Glomerular endothelial cell (primary cell): ENCODE measurements at regions not wholly inside any gene's neighbourhood (a gene's known extent, or its start where the extent isn't known, plus 50 kb on each side); places are given as distances from the start of the nearest gene placed in this dataset.

Experiments used
- DNase-seq: peaks from one replicate; pipeline ENCODE4 v3.0.0-alpha.2; 2011; ENCODE audit warnings: low read depth, low spot score; ENCODE audit errors: extremely low read depth

GRCh38 chr16:73547552-73548403 lies 499.9 kb upstream of the ZFHX3 start:
- no peak for DNase-seq

- DNase-seq, result no peak
These were observed 498.5 kb upstream of the ZFHX3 start for GRCh38 chr16:73546341-73546845.

DNA sequence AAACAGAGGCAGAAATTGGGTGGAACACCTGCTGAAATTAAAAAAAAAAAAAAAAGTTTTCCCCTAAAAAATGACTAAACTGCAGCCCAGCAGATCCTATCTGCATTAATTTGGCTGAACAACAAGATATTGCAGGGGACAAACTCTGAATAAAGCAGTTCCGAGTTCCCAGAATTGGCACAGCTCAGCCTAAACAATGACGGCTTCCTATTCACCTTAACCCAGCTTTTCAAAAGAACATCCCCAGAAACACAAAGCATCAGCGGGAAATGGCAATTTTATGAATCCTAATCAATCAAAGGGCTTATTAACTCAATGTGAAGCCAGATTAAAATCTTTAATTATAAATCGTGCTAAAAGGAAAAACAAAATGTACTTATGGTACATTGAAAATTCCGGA lies 497.8 kb upstream of the ZFHX3 start:
- DNase-seq, result no peak

DNA sequence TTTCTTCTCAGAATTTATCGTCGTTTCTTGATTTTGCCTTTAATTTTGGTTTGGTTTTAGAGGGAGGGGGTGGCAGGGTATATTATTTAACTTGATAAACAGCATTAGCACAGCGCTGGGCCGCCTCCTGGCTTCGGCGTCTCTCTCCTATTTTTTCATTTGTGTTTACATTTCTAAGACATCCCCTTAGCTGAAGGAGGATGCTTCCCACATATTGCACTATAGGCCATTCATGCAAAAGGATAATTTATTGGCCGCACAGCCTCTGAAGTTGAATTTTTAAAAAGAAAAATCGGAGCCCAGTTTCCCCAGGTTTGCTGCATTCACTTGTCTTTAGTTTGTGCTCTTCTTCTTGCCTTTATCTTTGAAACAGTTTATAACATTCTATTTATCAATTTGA lies 497.4 kb upstream of the ZFHX3 start:
- DNase-seq, result no peak

GRCh38 chr16:73544826-73545225 lies 496.9 kb upstream of the ZFHX3 start:
- DNase-seq, result no peak

GRCh38 chr16:73543970-73544599 lies 496.2 kb upstream of the ZFHX3 start:
- no peak for DNase-seq

- DNase-seq, result no peak
These were observed 495.5 kb upstream of the ZFHX3 start for GRCh38 chr16:73543331-73543969.

DNA sequence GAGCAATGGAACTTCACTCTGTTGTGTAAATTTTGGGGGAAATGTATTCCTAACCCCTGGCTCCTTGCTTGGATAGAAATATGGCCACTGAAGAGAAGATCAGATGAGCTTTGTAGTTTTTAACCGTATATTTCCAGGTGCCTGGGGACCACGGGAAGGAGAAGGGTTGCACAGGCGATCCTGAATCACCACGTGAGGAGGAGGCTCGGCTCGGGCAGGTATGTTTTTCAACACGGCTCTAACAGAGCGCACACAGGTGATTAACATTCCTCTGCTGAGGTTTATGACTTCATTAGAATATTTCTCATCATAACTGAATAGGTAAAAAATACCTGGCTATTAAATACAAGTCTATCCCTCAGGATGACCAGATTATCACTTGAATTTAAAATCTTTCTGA lies 495.0 kb upstream of the ZFHX3 start:
- no peak for DNase-seq

GRCh38 chr16:73537921-73538320 lies 490.0 kb upstream of the ZFHX3 start:
- DNase-seq, result no peak

DNA sequence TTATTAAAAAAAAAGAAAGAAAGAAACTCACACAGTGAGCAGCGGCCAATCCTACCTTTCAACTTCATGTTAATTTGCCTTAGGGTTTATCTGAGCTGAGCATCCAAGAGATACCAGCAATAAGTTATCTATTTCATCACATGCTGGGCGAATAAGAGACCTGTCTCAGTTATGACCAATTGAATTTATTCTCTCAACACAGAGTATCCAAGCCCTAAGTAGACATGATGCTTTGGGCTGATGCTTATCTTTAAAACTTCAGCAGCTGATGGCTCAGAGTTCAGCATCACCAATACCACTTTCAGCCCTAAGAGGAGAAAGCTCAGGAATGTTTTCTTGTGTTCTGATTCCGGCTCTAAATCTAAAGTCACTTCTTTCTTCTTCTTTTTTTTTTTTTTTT lies 489.0 kb upstream of the ZFHX3 start:
- no peak for DNase-seq

DNA sequence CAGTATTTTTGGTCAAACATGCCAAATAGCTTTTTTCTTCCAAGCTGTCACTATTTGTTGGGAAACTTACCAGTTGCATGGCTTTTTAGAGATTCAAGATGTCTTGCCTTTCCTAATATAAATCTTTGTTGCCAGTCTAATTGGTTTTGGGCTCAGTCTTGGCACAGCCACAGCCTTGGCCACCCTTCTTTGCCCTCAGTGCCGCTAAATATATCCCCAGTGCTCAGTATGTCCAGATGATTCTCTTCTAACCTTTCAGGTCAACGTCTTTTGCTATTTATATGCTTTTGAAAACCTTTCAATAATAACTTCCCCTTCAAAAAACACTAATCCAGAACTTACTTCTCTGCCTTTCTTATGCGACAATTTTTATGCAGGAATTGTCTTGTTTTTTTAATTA lies 483.1 kb upstream of the ZFHX3 start:
- no peak for DNase-seq

DNA sequence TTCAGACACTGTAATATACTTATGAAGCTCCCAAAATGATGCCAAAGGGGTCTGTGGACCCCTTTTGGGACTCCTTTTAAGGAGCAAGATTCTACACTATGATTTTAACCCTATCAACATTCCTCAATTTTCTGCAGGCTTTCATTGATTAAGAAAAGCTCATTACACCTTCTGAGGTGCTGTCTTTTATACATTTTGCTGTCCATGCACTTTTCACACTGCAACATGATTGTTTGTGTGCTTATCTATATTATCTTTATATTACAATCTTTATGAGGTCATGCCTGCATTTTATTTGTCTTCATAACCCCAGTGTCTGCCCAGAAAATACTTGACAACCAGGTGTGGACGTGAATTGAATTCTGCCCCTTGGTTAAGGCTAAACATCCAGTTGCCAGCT lies 482.6 kb upstream of the ZFHX3 start:
- DNase-seq, result no peak

DNA sequence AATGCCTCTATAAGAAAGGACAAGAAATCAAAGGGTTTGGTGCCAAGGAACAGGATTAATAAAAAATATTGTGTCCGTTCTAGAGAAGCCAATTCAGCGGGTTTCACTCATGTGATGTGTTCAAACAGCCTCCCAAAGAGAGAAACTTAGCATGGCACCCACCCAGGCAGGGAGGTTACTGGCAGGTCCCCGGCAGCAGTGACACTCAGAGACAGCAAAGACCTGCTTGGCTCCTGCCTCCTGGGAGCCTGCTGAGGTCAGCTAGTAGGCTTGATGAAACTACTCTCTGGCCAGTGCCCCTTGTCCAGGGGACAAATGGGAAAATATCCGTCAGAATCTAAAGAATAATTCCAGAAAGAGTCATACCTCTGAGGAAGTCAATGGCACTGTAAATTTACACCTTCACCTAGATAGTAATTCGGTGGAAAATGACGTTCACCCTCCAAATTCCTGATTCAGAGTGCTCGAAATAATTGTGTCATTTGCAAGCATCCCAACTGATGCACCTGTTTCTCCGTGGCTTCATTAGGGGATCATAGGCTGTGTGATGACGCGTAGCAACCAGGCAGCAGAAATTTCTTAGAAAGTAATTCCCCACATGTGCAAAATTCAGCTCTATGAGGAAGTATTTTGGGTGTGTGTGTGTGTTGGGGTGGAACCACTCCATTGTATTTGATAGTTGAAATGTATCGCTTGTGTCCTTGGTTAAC lies 481.5 kb upstream of the ZFHX3 start:
- no peak for DNase-seq

- DNase-seq, result no peak
These were observed 479.3 kb upstream of the ZFHX3 start for GRCh38 chr16:73527187-73527586.

GRCh38 chr16:73526011-73526804 lies 478.3 kb upstream of the ZFHX3 start:
- DNase-seq, result no peak

DNA sequence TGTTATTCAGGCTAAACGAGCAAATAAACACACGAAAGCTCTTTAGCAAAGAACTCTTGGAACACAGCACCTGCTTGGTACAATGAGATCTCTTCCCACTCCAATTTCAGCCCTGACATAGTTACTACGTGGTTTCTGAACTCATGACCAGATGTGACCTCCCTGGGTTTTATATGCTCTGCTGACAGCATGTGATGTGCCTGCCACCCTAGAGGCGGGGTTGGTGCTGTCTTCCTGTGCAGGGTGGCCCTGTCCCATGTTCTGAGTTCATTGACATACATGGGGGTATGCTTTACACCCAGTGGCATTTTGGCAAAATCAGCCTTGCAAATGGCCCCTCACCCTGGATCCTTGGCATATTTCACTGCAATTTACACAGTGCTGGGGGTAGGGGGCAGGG lies 475.3 kb upstream of the ZFHX3 start:
- no peak for DNase-seq

DNA sequence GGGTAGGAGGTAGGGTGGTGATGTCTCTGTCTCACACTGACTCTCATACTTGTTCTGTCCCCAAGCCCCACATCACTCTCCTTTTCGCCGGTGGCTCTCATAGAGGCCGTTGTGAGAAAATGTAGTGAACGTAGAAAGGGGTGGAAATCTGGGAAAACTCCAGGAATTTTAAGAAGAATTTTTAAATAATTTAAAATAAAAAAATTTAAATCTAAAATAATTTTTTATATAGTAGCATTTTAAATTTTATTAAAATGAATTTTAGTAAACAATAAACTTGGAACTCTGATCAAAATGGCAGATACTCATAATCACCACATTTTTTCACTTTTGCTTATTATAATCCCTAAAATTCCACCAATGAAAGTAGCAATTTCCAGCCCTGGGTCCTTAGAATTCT lies 473.6 kb upstream of the ZFHX3 start:
- no peak for DNase-seq

GRCh38 chr16:73515616-73516015 lies 467.7 kb upstream of the ZFHX3 start:
- DNase-seq, result no peak

GRCh38 chr16:73510852-73511251 lies 462.9 kb upstream of the ZFHX3 start:
- no peak for DNase-seq

DNA sequence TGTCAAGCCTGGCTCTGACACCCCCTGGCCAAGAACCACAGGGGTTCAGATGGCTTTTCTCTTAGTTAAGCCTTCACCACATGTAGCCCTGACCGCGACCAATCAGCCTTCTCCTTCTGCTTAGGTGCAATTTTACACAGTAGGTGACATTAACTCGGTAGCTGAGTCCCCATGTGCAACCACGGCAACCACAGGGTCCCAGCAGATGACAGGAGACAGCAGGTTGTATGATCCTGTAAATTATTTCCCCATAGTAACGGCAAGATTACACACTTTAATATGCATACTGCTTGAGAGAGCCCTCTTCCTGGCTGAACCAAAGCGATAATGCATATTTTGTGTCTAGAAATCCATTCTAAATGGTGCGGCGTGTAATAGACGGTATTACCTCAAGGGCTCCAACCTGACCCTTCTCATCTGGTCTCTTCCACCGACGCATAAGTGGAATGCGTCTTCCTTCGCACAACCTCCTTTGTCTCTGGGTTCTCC lies 458.7 kb upstream of the ZFHX3 start:
- no peak for DNase-seq
